Breast epithelium (tissue), 3 donors: ENCODE measurements at regions not wholly inside any gene's neighbourhood (a gene's known extent, or its start where the extent isn't known, plus 50 kb on each side); places are given as distances from the start of the nearest gene placed in this dataset.

Source experiments
- CTCF ChIP-seq, 3 donors: fragments of 450-650 bp; IDR thresholded peaks; one replicate each; pipeline ENCODE4 v1.5.1; 2016 to 2017; ENCODE audit warnings: antibody characterized with exemption in 3 of 3, mild to moderate bottlenecking in 3 of 3, moderate library complexity in 3 of 3
- POLR2A ChIP-seq: fragments of 450-650 bp; IDR thresholded peaks from one replicate; pipeline ENCODE4 v1.6.1; 2016; ENCODE audit warnings: antibody characterized with exemption, mild to moderate bottlenecking, moderate library complexity

GRCh38 chr3:72295962-72296450 is 511.1 kb upstream of the PROK2 start:
- no peak for TF ChIP-seq CTCF (IDR thresholded peaks at IDR 0.05)
- no peak for TF ChIP-seq POLR2A
